Endothelial cell (in vitro differentiated cells): ENCODE measurements at regions not wholly inside any gene's neighbourhood (a gene's known extent, or its start where the extent isn't known, plus 50 kb on each side); places are given as distances from the start of the nearest gene placed in this dataset.
"Not testable (repeated sequence)": the region's sequence is repeated elsewhere in the genome, so short reads cannot be mapped to it uniquely, and the experiment has no call there.

ENCODE experiments used
- DNase-seq: peaks from one replicate; pipeline ENCODE4 v3.0.0; 2021; ENCODE audit warnings: low spot score
- H3K27ac Mint-ChIP-seq: one replicate; pipeline ENCODE4 v1.8.0; 2021; ENCODE audit warnings: mixed read lengths, inconsistent platforms; ENCODE audit not compliant: unreplicated experiment
- H3K27me3 Mint-ChIP-seq: one replicate; pipeline ENCODE4 v1.8.0; 2021; ENCODE audit warnings: mild to moderate bottlenecking, moderate library complexity, mixed read lengths, inconsistent platforms; ENCODE audit not compliant: unreplicated experiment
- H3K36me3 Mint-ChIP-seq: one replicate; pipeline ENCODE4 v1.8.0; 2021; ENCODE audit warnings: mild to moderate bottlenecking, low read depth, mixed read lengths, inconsistent platforms; ENCODE audit not compliant: unreplicated experiment
- H3K4me1 Mint-ChIP-seq: one replicate; pipeline ENCODE4 v1.8.0; 2021; ENCODE audit warnings: mild to moderate bottlenecking, mixed read lengths, inconsistent platforms; ENCODE audit not compliant: unreplicated experiment
- H3K4me3 Mint-ChIP-seq: one replicate; pipeline ENCODE4 v1.8.0; 2021; ENCODE audit warnings: mild to moderate bottlenecking, mixed read lengths, inconsistent platforms; ENCODE audit not compliant: unreplicated experiment
- H3K9me3 Mint-ChIP-seq: one replicate; pipeline ENCODE4 v1.8.0; 2021; ENCODE audit warnings: mixed read lengths, inconsistent platforms; ENCODE audit not compliant: unreplicated experiment
- TF ChIP-seq, protein P1 (sequence below): fragments of 200-600 bp; sonication (generic); IDR thresholded peaks from one replicate; pipeline ENCODE4 v1.5.0; 2021; ENCODE audit warnings: antibody characterized with exemption; ENCODE audit not compliant: unreplicated experiment

- Mint-ChIP-seq H3K9me3 (no peaks in the 10 kb centered on the region), H3K4me1 (no peaks in the 10 kb centered on the region), H3K4me3 (no peak overlapping the region), H3K27me3 (no peaks in the 10 kb centered on the region), H3K27ac (no peak overlapping the region), H3K36me3 (no peaks in the 10 kb centered on the region)
- TF ChIP-seq, protein P1, sequence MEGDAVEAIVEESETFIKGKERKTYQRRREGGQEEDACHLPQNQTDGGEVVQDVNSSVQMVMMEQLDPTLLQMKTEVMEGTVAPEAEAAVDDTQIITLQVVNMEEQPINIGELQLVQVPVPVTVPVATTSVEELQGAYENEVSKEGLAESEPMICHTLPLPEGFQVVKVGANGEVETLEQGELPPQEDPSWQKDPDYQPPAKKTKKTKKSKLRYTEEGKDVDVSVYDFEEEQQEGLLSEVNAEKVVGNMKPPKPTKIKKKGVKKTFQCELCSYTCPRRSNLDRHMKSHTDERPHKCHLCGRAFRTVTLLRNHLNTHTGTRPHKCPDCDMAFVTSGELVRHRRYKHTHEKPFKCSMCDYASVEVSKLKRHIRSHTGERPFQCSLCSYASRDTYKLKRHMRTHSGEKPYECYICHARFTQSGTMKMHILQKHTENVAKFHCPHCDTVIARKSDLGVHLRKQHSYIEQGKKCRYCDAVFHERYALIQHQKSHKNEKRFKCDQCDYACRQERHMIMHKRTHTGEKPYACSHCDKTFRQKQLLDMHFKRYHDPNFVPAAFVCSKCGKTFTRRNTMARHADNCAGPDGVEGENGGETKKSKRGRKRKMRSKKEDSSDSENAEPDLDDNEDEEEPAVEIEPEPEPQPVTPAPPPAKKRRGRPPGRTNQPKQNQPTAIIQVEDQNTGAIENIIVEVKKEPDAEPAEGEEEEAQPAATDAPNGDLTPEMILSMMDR: no peak
- no peak for DNase-seq
These were observed 408.3 kb upstream of the MAGEC2 start for GRCh38 chrX:142613403-142613802.

DNA sequence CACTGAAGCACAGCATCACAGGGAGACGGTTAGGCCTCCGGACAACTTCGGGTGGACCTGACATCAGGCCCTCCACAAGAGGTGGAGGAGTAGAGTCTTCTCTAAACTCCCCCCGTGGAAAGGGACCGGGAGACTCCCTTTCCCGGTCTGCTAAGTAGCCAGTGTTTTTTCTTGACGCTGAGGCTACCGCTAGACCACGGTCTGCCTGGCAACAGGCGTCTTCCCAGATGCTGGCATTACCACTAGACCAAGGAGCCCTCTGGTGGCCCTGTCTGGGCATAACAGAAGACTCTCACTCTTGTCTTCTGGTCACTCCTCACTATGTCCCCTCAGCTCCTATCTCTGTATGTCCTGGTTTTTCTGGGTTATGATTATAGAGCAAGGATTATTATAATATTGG is 401.5 kb upstream of the MAGEC2 start:
- not testable (repeated sequence) for H3K36me3 Mint-ChIP-seq, H3K27me3 Mint-ChIP-seq, H3K4me1 Mint-ChIP-seq, H3K4me3 Mint-ChIP-seq, H3K9me3 Mint-ChIP-seq, H3K27ac Mint-ChIP-seq
- DNase-seq: peak; percentile 8

DNA sequence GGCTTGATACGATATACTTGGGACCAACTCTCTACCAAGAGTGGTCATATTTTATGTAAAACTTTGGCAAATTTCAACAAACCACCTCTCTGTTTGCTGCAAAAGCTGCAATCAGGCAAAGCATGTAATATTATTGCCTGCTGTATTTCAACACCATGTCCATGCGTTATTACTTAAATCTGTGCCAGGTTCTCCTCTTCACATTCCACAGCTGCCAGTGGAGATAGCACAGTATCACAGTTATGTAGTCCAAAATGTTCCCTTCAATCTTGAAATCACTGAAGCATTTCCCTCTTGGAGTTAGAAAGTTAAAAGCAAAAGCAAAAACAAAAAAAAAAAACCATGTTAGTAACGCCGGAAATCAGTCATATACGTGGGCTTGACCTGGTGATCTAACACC is 396.7 kb upstream of the MAGEC2 start:
- no peaks in the 10 kb centered on the region for H3K36me3 Mint-ChIP-seq
- no peak overlapping the region for H3K4me3 Mint-ChIP-seq
- H3K9me3 Mint-ChIP-seq: no peaks in the 10 kb centered on the region
- TF ChIP-seq, protein P1: no peak
- no peak overlapping the region for H3K27ac Mint-ChIP-seq
- DNase-seq: no peak
- no peaks in the 10 kb centered on the region for H3K27me3 Mint-ChIP-seq
- H3K4me1 Mint-ChIP-seq: no peaks in the 10 kb centered on the region

DNA sequence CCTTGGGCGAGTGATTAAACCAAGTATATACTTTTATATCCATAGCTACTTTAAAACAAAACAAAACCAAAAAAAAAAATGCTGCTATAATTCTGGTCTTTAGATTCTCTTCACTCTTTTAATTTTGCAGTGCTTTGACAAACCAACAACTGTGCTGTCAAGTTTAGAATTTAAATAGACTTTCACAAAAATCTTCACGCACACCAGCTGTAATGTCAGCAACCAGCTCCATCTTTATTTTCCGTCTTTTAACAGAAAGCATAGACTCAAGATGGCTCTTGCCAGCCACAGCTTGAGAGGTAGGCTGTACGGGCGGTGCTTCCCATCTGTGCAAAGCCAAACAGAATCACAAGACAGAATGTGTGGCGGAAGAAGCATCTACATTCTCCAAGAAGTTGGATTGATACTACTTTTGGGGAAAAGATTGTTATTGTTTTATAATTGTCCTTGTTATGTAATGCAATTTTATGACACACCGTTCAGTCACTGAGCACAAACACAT is 388.3 kb upstream of the MAGEC2 start:
- TF ChIP-seq, protein P1: no peak
- Mint-ChIP-seq H3K36me3 (no peaks in the 10 kb centered on the region), H3K4me3 (no peak overlapping the region), H3K27ac (no peak overlapping the region), H3K9me3 (no peaks in the 10 kb centered on the region), H3K27me3 (no peaks in the 10 kb centered on the region), H3K4me1 (no peaks in the 10 kb centered on the region)
- DNase-seq: no peak

DNA sequence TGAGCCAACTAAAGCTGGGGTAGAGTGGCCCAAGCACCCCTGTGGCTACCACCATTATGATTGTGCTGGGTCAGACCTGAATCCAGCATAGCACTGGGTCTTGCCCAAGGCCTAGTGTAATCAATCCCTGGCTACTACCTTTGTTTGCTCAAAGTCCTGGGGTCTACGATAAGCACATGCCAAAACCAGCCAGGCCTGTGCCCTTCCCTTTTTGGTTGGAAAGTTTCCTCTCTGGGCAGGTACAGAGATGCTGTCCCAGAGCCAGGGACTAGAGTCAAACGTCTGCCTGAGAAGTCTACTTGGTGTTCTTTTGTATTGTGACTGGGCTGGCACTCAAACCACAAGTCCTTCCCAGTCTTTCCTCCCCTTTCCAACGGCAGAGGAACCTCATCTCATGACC is 371.5 kb upstream of the MAGEC2 start:
- no peaks in the 10 kb centered on the region for H3K4me1 Mint-ChIP-seq
- H3K36me3 Mint-ChIP-seq: no peaks in the 10 kb centered on the region
- H3K27me3 Mint-ChIP-seq: no peaks in the 10 kb centered on the region
- TF ChIP-seq, protein P1: no peak
- no peak overlapping the region for H3K4me3 Mint-ChIP-seq
- no peak for DNase-seq
- H3K9me3 Mint-ChIP-seq: no peaks in the 10 kb centered on the region
- no peak overlapping the region for H3K27ac Mint-ChIP-seq

DNA sequence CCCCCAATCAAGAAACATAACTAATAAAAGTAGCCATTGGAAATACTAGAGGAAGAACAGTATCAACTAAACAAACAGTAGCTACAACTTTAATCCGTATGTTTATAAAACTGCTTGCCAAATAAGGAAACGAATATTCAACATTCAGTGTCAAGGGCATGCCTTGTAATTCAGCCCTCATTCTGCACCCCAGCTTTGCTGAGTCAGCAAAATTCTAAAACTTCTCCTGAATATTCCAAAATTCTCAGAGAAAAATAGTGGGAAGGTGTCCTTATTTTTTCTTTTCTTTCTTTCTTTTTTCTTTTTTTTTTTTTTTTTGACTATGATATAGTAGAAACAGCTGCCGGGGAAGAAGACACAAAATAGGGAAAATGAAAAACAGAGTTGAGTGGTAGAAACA is 344.8 kb upstream of the MAGEC2 start:
- no peak for DNase-seq
- H3K27me3 Mint-ChIP-seq: no peaks in the 10 kb centered on the region
- H3K27ac Mint-ChIP-seq: no peak overlapping the region
- TF ChIP-seq, protein P1: no peak
- no peaks in the 10 kb centered on the region for H3K9me3 Mint-ChIP-seq
- H3K4me3 Mint-ChIP-seq: no peak overlapping the region
- H3K4me1 Mint-ChIP-seq: no peaks in the 10 kb centered on the region
- H3K36me3 Mint-ChIP-seq: no peaks in the 10 kb centered on the region
